GM18502 (cell line): ENCODE measurements at regions not wholly inside any gene's neighbourhood (a gene's known extent, or its start where the extent isn't known, plus 50 kb on each side); places are given as distances from the start of the nearest gene placed in this dataset.
"Not testable (repeated sequence)": the region's sequence is repeated elsewhere in the genome, so short reads cannot be mapped to it uniquely, and the experiment has no call there.

Source experiments
- ATAC-seq: cut with Tn5 transposase; IDR thresholded peaks from one replicate; pipeline ENCODE4 v1.9.1; 2021; ENCODE audit warnings: mild to moderate bottlenecking; ENCODE audit not compliant: unreplicated experiment, poor library complexity

DNA sequence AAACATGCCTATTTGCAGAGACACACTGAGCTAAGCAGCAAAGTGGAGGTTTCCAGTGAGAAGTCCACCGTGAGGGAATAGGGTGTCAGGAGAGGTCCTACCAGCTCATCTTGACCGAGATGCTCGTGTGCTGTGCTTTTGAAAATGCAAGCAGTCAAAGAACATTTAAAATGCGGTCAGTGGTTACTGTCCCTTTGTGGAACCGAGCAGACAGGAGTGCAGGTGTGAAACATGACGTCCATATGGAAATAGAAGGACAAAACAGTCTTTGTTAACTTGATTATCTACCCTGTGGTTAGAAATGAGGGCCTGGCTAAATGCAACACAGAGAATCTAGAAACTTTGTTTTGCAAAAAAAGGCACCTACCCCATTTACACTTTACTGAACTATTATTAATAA lies 473.3 kb downstream of the SPATA31A6 start:
- ATAC-seq: not testable (repeated sequence)

GRCh38 chr9:42657496-42657895 lies 474.0 kb downstream of the SPATA31A6 start:
- ATAC-seq: not testable (repeated sequence)

GRCh38 chr9:42697146-42697545 lies 513.7 kb downstream of the SPATA31A6 start:
- ATAC-seq: not testable (repeated sequence)

DNA sequence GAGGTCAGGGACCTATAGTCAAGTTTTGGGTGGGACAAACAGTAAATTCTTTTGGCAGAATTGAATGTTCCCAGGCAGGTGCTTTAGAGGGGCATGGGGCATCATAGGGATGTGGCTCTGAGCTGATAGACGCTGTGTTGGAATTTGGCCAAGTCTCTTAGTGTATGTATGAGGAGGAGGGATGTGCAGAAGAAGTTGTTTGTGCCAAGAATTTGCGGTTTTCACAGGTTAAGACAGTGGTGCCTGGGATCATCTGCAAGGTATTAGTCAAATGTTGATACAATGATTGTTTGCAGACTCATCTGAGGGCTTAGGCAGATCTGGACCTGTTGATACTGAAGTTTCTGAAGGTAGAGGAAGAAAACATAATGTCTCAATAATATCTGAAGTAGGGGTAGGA lies 519.4 kb downstream of the SPATA31A6 start:
- not testable (repeated sequence) for ATAC-seq

DNA sequence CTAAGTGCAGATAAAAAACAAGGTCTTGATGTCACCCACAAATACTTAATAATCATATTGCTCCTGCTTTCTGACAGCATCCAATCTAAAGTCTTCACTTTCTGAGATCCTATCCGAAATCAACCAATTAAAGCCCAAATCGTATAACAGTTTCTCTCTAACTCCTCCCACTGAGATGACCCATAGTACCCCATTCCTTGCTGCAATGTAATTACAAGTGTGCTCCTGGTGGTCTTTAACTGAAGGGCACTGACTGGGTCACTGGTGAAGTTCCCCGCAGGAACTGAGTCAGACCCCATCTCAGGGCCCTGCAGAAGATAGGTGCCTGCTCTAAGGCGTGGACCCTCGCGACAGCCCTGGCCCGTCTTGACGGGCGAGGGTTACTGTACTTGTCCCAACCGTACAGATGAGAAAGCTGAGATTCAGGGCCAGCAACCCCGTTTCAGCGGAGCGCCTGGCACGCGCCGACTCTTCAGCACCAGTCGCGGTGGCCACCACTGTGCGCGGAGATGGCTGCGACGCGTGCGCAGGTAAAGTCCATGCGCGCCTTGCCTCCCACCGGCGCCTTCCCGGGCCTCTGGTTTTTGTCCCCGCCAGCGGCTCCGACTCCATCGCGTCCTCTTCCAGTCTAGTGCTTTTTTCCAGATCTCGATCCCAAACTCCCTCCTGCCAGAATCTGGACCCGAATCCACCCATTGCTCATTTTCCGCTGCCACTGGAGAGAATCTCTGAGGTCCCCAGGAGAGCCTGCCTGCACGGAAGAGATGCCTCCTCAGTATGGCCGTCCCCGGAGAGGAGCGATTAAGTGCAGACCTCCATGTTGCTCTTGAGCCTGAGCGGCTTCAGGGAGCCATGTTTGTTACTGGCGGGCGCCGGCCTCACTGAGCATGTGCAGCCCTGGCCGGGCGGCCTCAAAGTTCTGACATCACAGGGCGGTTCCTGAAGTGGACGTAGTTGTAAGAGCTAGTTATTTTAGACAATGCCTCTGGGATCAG lies 541.7 kb downstream of the SPATA31A6 start:
- ATAC-seq: not testable (repeated sequence)

DNA sequence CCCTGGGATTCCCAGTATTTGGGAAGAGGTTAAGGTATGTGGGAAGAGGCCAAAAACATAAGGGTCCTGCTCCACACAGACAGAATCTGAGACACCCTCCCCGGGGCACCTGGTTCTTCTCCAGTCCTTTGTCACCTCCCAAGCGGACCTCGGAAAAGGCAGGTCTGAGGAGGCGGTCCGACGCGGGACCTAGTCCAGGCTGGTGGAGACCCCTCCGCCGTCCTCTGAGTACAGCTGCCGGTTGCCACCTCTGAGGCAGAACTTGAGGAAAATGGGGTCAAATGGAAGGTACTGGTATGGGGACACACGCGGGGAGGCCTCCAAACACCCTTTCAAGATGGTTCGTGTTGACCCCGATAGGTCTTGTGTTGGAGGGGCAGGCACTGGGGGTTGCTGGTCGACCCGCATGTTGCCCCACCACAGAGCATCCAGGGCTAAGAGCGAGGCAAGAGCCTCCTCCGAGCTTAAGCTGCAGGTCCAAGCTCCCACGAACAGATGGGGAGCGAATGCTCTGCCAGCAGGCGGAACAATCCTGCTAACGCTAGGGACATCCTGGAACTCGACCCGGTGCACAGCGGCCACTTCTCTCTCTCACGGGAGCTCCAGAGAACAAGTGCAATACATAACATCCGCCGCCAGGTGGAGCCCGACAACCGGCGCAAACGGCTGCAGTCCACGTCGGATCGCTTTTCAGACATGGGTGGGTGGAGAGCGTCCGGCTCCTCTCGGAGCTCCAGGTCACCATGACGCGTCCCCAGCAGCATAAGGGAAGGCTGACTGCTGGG lies 559.8 kb downstream of the SPATA31A6 start:
- peak; percentile 71 for ATAC-seq

- ATAC-seq: not testable (repeated sequence)
These were observed 573.8 kb downstream of the SPATA31A6 start for GRCh38 chr9:42757251-42757650.

DNA sequence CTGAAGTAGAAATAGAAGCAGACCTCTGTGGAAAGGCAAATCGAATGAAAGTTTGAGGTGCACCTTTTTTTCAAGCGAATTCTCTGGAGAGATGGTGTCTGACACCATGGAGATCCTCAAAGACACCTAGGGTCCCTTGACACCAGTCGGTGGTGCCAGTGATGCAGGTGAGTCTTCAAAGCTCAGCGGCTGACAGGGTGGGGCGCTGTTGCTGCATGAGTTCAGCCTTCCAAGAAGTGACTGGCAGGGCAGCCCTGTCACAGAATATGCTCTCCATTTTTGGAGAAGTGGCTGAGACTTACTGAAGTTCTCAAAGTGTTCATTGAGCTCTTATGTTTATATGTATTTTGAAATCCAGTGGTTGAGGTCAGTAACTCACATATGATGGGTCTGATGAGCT lies 575.9 kb downstream of the SPATA31A6 start:
- ATAC-seq: not testable (repeated sequence)

GRCh38 chr9:42782201-42782600 lies 598.7 kb downstream of the SPATA31A6 start:
- ATAC-seq: not testable (repeated sequence)

- ATAC-seq: not testable (repeated sequence)
These were observed 609.3 kb downstream of the SPATA31A6 start for GRCh38 chr9:42792725-42793124.

- peak; percentile 75 for ATAC-seq
These were observed 615.1 kb downstream of the SPATA31A6 start for GRCh38 chr9:42798571-42798970.

- not testable (repeated sequence) for ATAC-seq
These were observed 619.3 kb downstream of the SPATA31A6 start for GRCh38 chr9:42802716-42803115.

DNA sequence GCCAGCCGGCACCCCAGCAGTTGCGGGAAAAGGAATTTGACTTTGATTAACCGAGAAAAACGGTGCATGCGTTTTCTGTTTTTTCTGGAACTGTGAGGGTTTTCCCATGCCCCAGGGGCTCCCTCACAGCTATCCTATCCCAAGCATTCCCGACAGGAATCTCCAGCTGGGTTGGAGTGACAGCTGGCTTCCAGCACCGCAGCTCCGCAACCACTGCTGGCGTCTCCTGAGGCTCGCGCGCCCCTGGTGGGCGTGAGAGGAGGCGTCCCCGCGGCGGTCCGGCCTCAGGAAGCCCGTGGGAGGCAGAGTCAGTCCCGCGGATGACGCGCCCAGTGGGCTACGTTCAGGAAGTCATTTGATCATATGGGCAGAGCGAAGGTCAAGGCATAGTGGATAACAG lies 623.2 kb downstream of the SPATA31A6 start:
- ATAC-seq: not testable (repeated sequence)

DNA sequence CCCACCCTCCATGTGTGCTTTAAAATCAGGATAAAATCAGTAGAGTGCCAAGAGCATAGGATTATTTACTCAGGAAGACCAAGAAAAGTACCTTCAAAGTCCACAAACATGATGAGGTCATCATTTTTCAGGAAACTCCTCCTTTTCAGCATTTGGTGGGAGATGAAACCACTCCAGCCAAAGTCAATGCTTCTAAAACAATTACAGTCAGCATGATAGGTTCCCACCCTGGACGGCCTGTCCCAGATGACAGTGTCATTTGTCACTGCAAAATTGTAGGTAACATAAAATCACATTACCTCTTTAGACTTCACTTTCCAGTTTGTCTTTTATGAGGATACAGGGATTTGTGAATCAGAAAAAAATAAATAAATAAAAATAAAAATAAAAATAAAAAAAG lies 638.0 kb downstream of the SPATA31A6 start:
- ATAC-seq: not testable (repeated sequence)

- ATAC-seq: not testable (repeated sequence)
These were observed 664.7 kb downstream of the SPATA31A6 start for GRCh38 chr9:42848156-42848555.

DNA sequence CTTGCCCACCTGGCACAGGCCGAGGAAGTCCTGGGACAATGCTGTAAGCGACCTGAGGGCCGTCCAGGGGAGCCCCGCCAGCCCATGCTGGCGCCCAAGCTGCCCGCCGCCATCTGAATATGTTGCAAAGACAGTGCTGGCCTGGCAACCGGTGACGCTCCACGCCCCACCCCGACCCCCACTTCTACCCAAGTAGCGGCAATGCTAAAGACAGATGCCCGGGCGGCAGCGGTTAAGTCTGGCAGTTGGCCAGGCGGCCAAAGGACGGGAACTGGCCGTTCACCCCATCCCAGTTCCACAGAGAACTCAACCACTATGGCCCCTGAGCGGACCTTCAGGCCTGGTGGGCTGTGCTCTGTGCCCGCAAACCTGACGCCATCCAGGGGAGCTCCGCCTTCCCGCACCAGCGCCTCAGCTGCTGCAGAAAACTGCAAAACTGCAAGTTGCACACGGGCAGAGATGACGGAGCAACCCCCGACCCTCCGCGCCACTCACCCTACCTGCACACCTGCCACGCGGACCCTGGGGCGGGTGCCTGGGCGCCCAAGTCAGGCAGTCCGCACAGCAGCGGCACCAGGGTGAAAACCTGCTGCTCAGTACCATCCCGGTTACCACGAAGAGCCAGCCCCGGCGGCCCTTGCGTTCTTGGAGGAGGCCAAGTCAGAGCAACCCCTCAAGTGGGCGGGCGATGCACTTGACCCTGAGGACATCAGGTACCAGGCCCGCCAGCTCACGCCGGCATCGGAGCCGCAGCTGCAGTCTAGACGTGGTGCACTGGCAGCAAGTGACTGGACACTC lies 667.6 kb downstream of the SPATA31A6 start:
- not testable (repeated sequence) for ATAC-seq

DNA sequence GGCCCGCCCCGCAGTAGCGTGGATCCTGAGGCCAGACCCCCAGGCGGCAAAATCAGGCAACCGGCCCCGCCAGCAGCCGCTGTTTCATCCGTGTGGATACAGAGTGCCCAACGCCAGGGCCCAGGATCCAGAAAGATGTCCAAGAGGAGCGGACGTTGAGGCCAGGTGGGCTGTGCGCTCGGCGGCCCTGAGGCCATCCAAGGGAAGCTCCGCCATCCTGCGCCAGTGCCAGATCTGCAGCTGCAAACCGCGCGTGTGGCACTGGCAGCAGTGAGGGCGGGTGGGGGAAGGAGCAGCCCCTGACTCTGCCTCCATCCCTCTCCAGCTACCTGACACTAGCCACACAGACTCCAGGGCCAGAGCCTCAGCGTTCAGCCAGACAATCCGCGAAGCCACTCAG lies 668.2 kb downstream of the SPATA31A6 start:
- ATAC-seq: not testable (repeated sequence)

DNA sequence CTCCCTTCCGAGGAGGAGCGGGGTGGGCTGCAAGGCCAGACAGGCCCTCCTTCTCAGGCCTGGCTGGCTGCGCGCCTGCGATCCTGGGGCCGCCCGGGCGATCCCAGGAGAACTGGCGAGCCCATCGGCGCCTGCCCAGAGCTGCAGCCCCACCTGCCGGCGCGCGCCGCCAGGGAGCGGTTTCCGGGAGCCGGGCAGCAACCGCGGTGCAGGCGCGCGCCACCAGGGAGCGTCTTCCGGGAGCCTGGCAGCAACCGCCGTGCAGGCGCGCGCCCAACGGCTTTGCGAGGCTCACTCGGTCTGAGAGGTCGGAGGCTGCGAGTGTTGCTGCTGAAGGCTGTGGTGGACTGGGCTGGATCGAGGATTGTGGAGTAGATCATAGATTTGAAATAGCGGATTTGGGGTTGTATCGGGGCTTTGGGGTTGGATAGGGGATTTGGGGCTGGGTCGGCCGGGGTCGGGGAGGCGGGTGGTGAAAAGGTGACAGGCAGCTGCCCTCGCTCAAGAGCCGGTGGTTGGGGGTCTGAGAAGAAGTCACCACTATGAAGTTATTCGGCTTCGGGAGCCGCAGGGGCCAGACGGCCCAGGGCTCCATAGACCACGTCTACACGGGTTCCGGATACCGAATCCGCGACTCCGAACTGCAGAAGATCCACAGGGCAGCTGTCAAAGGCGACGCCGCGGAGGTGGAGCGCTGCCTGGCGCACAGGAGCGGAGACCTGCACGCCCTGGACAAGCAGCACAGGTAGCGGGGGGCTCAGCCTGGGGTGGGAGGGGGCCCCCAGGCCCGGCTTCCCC lies 668.9 kb downstream of the SPATA31A6 start:
- not testable (repeated sequence) for ATAC-seq

GRCh38 chr9:42860133-42860532 lies 676.7 kb downstream of the SPATA31A6 start:
- ATAC-seq: not testable (repeated sequence)
